Type B pancreatic cell (in vitro differentiated cells): ENCODE measurements at regions not wholly inside any gene's neighbourhood (a gene's known extent, or its start where the extent isn't known, plus 50 kb on each side); places are given as distances from the start of the nearest gene placed in this dataset.

ENCODE experiments used
- DNase-seq: peaks from one replicate; pipeline ENCODE4 v3.0.0; 2021; ENCODE audit warnings: mixed read lengths; ENCODE audit not compliant: unreplicated experiment; ENCODE audit errors: extremely low spot score
- H3K27ac Mint-ChIP-seq: 2 replicates; pipeline ENCODE4 v1.8.0; 2021; ENCODE audit warnings: mild to moderate bottlenecking, mixed read lengths
- H3K27me3 Mint-ChIP-seq: 2 replicates; pipeline ENCODE4 v1.8.0; 2021; ENCODE audit warnings: mixed read lengths
- H3K36me3 Mint-ChIP-seq: 2 replicates; pipeline ENCODE4 v1.8.0; 2021; ENCODE audit warnings: mixed read lengths
- H3K4me1 Mint-ChIP-seq: one replicate; pipeline ENCODE4 v1.8.0; 2021; ENCODE audit warnings: mixed read lengths; ENCODE audit not compliant: unreplicated experiment
- H3K4me3 Mint-ChIP-seq: 2 replicates; pipeline ENCODE4 v1.8.0; 2021; ENCODE audit warnings: mild to moderate bottlenecking, mixed read lengths
- H3K9me3 Mint-ChIP-seq: 2 replicates; pipeline ENCODE4 v1.8.0; 2021; ENCODE audit warnings: mixed read lengths
- TF ChIP-seq, protein P1 (sequence below): fragments of 200-600 bp; sonication (generic); conservative IDR thresholded peaks from 2 replicates; pipeline ENCODE4 v1.5.0; 2021; ENCODE audit warnings: antibody characterized with exemption, mild to moderate bottlenecking

DNA sequence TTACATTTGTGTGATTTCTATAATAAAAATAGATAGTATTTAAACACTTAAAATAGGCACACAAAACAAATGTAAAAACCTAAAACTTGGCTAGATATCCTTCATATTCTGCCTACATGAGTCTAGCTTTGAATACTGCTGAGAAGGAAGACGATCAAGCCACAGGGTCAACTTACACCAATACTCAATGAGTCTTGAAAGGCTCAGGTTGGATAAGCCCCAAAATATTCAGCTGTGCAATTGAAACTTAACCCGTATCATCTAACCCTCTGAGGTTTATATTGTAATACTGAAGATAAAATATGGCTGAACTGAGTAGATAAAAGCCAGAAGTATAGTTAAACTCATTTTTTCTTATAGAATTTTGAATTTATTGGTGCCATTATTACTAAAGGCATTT lies 313.0 kb upstream of the NRXN1 start:
- H3K4me3 Mint-ChIP-seq, result no peak overlapping the region
- no peaks in the 10 kb centered on the region for H3K4me1 Mint-ChIP-seq
- no peaks in the 10 kb centered on the region for H3K9me3 Mint-ChIP-seq
- no peaks in the 10 kb centered on the region for H3K27me3 Mint-ChIP-seq
- H3K36me3 Mint-ChIP-seq, result no peaks in the 10 kb centered on the region
- DNase-seq, result no peak
- TF ChIP-seq, protein P1, sequence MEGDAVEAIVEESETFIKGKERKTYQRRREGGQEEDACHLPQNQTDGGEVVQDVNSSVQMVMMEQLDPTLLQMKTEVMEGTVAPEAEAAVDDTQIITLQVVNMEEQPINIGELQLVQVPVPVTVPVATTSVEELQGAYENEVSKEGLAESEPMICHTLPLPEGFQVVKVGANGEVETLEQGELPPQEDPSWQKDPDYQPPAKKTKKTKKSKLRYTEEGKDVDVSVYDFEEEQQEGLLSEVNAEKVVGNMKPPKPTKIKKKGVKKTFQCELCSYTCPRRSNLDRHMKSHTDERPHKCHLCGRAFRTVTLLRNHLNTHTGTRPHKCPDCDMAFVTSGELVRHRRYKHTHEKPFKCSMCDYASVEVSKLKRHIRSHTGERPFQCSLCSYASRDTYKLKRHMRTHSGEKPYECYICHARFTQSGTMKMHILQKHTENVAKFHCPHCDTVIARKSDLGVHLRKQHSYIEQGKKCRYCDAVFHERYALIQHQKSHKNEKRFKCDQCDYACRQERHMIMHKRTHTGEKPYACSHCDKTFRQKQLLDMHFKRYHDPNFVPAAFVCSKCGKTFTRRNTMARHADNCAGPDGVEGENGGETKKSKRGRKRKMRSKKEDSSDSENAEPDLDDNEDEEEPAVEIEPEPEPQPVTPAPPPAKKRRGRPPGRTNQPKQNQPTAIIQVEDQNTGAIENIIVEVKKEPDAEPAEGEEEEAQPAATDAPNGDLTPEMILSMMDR, result no peak
- H3K27ac Mint-ChIP-seq, result no peak overlapping the region

DNA sequence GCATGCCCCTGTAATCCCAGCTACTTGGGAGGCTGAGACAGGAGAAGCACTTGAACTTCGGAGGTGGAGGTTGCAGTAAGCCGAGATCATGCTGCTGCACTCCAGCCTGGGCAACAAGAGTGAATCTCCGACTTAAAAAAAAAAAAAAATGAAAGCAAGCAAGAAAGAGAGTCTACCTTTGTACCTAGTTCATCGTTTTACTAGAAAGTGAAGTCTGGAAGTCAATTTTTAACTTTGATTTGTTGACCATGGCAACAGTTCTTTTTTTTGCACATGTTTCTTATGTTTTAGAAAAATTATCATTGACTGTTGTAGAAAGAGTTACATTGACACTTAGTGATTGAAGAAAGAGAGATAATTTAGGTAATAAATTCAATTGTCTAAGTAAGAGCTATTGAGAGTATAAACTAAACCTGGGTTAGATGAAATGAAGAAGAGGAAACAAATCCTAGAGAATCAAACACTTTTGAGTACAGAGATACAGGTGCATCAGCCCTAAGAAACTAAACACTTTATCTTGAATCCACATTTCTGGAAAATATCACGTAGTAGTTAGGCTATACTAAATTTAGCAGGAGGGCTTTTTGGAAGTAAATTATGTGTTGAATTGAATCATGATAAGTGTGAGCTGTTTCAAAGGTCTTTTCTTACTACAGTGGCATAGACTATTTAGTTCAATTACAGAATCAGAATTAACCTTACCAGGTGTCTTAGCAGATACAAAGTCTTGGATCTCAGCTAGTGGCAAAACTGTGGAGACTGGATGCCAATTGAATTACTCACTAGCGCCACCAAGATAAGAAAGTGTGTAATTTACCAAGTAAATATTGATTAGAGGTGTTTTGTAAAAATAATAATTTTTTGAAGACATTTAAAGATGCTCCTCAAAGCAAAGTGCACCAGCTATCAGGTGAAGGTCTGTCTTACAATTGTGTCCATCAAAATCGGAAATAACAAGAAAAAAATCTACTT lies 303.4 kb upstream of the NRXN1 start:
- Mint-ChIP-seq H3K27me3 (peaks cover 8% of the 10 kb centered on the region), H3K36me3 (no peaks in the 10 kb centered on the region), H3K4me1 (no peaks in the 10 kb centered on the region), H3K4me3 (no peak overlapping the region), H3K9me3 (no peaks in the 10 kb centered on the region), H3K27ac (no peak overlapping the region)
- TF ChIP-seq, protein P1, result no peak
- no peak for DNase-seq

DNA sequence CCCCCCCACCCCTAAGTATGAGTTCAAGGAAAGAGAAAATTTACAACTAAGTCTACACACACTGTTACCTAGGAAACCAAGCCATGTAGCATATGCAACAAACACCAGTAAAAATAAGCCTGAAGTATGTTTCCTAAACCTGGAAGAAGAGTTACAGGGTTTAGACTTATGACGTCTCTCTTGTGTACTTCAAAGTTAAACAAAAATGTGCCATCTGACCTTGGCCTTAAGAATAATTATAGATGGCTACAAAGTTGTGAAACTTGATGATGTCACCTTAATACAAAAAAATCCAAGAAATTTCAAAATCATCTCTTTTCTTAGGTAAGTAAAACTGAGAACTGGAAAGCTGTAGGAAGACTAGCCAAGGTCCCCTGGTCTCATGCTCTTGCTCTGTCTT lies 297.6 kb upstream of the NRXN1 start:
- no peak for DNase-seq
- Mint-ChIP-seq H3K4me3 (no peak overlapping the region), H3K4me1 (no peaks in the 10 kb centered on the region), H3K27ac (no peak overlapping the region), H3K36me3 (no peaks in the 10 kb centered on the region), H3K9me3 (no peaks in the 10 kb centered on the region), H3K27me3 (no peaks in the 10 kb centered on the region)
- TF ChIP-seq, protein P1, result no peak

DNA sequence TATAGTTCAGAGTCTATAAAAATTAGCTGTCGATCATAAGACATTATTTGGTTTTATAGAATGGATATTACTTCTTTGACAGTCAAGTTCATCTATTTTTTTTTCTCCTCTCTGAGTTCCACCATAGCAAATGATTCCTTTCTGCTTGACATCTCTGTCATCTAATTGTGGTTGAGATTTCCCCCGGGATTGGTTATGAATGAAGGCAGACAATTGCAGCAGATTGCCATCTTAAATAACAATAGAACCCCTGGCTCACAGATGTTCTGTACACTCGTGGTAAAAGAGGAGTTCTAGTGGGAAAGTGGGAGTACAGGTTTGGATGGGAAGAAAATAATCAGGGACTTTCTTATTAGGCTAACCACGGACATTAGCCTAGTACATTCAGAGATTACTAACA lies 292.1 kb upstream of the NRXN1 start:
- TF ChIP-seq, protein P1, result no peak
- DNase-seq, result no peak
- H3K9me3 Mint-ChIP-seq, result peaks cover 5% of the 10 kb centered on the region
- peaks cover 5% of the 10 kb centered on the region for H3K4me1 Mint-ChIP-seq
- H3K4me3 Mint-ChIP-seq, result no peak overlapping the region
- no peak overlapping the region for H3K27ac Mint-ChIP-seq
- H3K36me3 Mint-ChIP-seq, result no peaks in the 10 kb centered on the region
- no peaks in the 10 kb centered on the region for H3K27me3 Mint-ChIP-seq

DNA sequence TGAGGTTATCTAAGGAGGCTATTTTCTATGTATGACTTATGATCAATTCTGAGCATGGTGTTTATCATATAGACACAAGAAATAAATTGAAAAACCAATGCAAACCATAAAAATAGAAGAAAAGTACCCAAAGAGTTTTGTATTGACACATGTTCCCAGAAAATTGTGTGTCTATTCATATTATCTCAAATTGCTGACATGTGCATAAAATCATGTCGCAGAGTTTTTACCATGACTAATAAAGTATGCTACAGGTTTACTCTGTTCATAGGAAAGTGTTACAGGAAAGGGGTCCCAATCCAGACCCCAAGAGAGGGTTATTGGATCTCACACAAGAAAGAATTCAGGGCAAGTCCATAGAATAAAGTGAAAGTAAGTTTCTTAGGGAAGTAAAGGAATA lies 290.7 kb upstream of the NRXN1 start:
- Mint-ChIP-seq H3K36me3 (no peaks in the 10 kb centered on the region), H3K4me1 (peaks cover 5% of the 10 kb centered on the region), H3K27me3 (no peaks in the 10 kb centered on the region), H3K27ac (no peak overlapping the region), H3K9me3 (peaks cover 5% of the 10 kb centered on the region), H3K4me3 (no peak overlapping the region)
- TF ChIP-seq, protein P1, result no peak
- DNase-seq, result no peak
